Spinal cord (tissue), 9 donors: ENCODE measurements at regions not wholly inside any gene's neighbourhood (a gene's known extent, or its start where the extent isn't known, plus 50 kb on each side); places are given as distances from the start of the nearest gene placed in this dataset.
A peak's percentile ranks its signal among the peaks of the same experiment; 100 is the strongest.

Source experiments
- DNase-seq, 6 donors: peaks; one replicate each; pipeline versions ENCODE4 v3.0.0 to v3.0.0-alpha.2; 2013 to 2015; ENCODE audit warnings: low spot score in 6 of 6, low read depth in 4 of 6
- H3K27ac ChIP-seq: one replicate; pipeline ENCODE4 v1.5.1; 2013; ENCODE audit warnings: low read depth, low read length, control low read depth
- H3K27me3 ChIP-seq: one replicate; pipeline ENCODE4 v1.6.1; 2013; ENCODE audit warnings: low read length; ENCODE audit not compliant: control insufficient read depth, insufficient read depth
- H3K36me3 ChIP-seq: one replicate; pipeline ENCODE4 v1.6.1; 2013; ENCODE audit warnings: low read length; ENCODE audit not compliant: control insufficient read depth, insufficient read depth
- H3K4me1 ChIP-seq: one replicate; pipeline ENCODE4 v1.6.1; 2013; ENCODE audit warnings: low read length; ENCODE audit not compliant: control insufficient read depth, insufficient read depth
- H3K4me3 ChIP-seq: one replicate; pipeline ENCODE4 v1.5.1; 2013; ENCODE audit warnings: low read depth, low read length, control low read depth
- H3K9me3 ChIP-seq: one replicate; pipeline ENCODE4 v1.6.1; 2013; ENCODE audit warnings: low read length; ENCODE audit not compliant: control insufficient read depth, insufficient read depth
- WGBS: methylation state at CpG from one replicate; pipeline ENCODE4 v1.1.5; 2013; ENCODE audit warnings: missing lambda C conversion rate; ENCODE audit not compliant: insufficient coverage; 5-methylcytosine and 5-hydroxymethylcytosine counted together
- donor health status: healthy.

- peaks cover 4% of the 10 kb centered on the region for H3K4me1 ChIP-seq
- 100% methylated on average over 1 of the region's 3 CpGs for WGBS
- H3K9me3 ChIP-seq: no peaks in the 10 kb centered on the region
- H3K4me3 ChIP-seq: no peak overlapping the region
- no peaks in the 10 kb centered on the region for H3K27me3 ChIP-seq
- no peaks in the 10 kb centered on the region for H3K36me3 ChIP-seq
- no peak for DNase-seq
- no peak overlapping the region for H3K27ac ChIP-seq
Observed at GRCh38 chr12:63069860-63070617, 81.0 kb downstream of the AVPR1A start.

GRCh38 chr12:63068857-63069442 lies 82.1 kb downstream of the AVPR1A start:
- Histone ChIP-seq H3K36me3 (no peaks in the 10 kb centered on the region), H3K27me3 (no peaks in the 10 kb centered on the region), H3K27ac (no peak overlapping the region), H3K9me3 (no peaks in the 10 kb centered on the region), H3K4me1 (peaks cover 4% of the 10 kb centered on the region), H3K4me3 (no peak overlapping the region)
- WGBS: 0% methylated on average over 1 of the region's 2 CpGs
- DNase-seq: peak; percentile 33 to 91 (median 48)

GRCh38 chr12:63066782-63067181 lies 84.2 kb downstream of the AVPR1A start:
- Histone ChIP-seq H3K4me3 (no peak overlapping the region), H3K36me3 (no peaks in the 10 kb centered on the region), H3K27me3 (no peaks in the 10 kb centered on the region), H3K9me3 (no peaks in the 10 kb centered on the region), H3K4me1 (peaks cover 4% of the 10 kb centered on the region), H3K27ac (no peak overlapping the region)
- WGBS: 56% methylated on average over 4 of the region's 4 CpGs
- no peak for DNase-seq

- H3K4me3 ChIP-seq: no peak overlapping the region
- H3K27ac ChIP-seq: no peak overlapping the region
- DNase-seq: no peak
- WGBS: 100% methylated on average over 1 of the region's 1 CpG
- H3K36me3 ChIP-seq: no peaks in the 10 kb centered on the region
- H3K4me1 ChIP-seq: peaks cover 4% of the 10 kb centered on the region
- no peaks in the 10 kb centered on the region for H3K27me3 ChIP-seq
- no peaks in the 10 kb centered on the region for H3K9me3 ChIP-seq
Observed at GRCh38 chr12:63066136-63066535, 84.9 kb downstream of the AVPR1A start.

- WGBS: no CpG with 5 or more reads among the region's 1 CpG
- Histone ChIP-seq H3K4me3 (no peak overlapping the region), H3K9me3 (no peaks in the 10 kb centered on the region), H3K27ac (no peak overlapping the region), H3K36me3 (no peaks in the 10 kb centered on the region), H3K27me3 (no peaks in the 10 kb centered on the region), H3K4me1 (peaks cover 4% of the 10 kb centered on the region)
- DNase-seq: no peak
Observed at GRCh38 chr12:63064080-63064479, 86.9 kb downstream of the AVPR1A start.

- H3K4me1 ChIP-seq: no peaks in the 10 kb centered on the region
- H3K4me3 ChIP-seq: no peak overlapping the region
- H3K27me3 ChIP-seq: no peaks in the 10 kb centered on the region
- H3K36me3 ChIP-seq: no peaks in the 10 kb centered on the region
- H3K9me3 ChIP-seq: no peaks in the 10 kb centered on the region
- no peak overlapping the region for H3K27ac ChIP-seq
- no peak for DNase-seq
Observed at GRCh38 chr12:63056649-63057048, 94.4 kb downstream of the AVPR1A start.

GRCh38 chr12:63052696-63053095 lies 98.3 kb downstream of the AVPR1A start:
- Histone ChIP-seq H3K27me3 (no peaks in the 10 kb centered on the region), H3K36me3 (no peaks in the 10 kb centered on the region), H3K27ac (no peak overlapping the region), H3K4me3 (no peak overlapping the region), H3K4me1 (no peaks in the 10 kb centered on the region), H3K9me3 (no peaks in the 10 kb centered on the region)
- DNase-seq: no peak

GRCh38 chr12:63047146-63047545 lies 103.9 kb downstream of the AVPR1A start:
- Histone ChIP-seq H3K4me1 (no peaks in the 10 kb centered on the region), H3K36me3 (no peaks in the 10 kb centered on the region), H3K4me3 (no peak overlapping the region), H3K27me3 (no peaks in the 10 kb centered on the region), H3K9me3 (no peaks in the 10 kb centered on the region), H3K27ac (no peak overlapping the region)
- no CpG with 5 or more reads among the region's 1 CpG for WGBS
- no peak for DNase-seq

GRCh38 chr12:63045020-63045860 lies 105.8 kb downstream of the AVPR1A start:
- H3K27me3 ChIP-seq: no peaks in the 10 kb centered on the region
- no peak overlapping the region for H3K4me3 ChIP-seq
- H3K36me3 ChIP-seq: no peaks in the 10 kb centered on the region

More at GRCh38 chr12:63045020-63045860, 105.8 kb downstream of the AVPR1A start:
- no peak overlapping the region for H3K27ac ChIP-seq
- DNase-seq: peak in 1 of 6 donors; percentile 32
- H3K9me3 ChIP-seq: no peaks in the 10 kb centered on the region
- H3K4me1 ChIP-seq: no peaks in the 10 kb centered on the region
- WGBS: no CpG with 5 or more reads among the region's 4 CpGs
